PC-3 (cell line): ENCODE measurements at regions not wholly inside any gene's neighbourhood (a gene's known extent, or its start where the extent isn't known, plus 50 kb on each side); places are given as distances from the start of the nearest gene placed in this dataset.

Experiments used
- CTCF ChIP-seq: fragments of 300-600 bp; sonication (generic); conservative IDR thresholded peaks from 2 replicates; pipeline ENCODE4 v1.5.1; 2017; ENCODE audit warnings: antibody characterized with exemption, low read depth, mild to moderate bottlenecking, low read length
- EZH2 ChIP-seq: fragments of 300-600 bp; sonication (generic); IDR thresholded peaks from one replicate; pipeline ENCODE4 v1.6.1; 2017; ENCODE audit warnings: antibody characterized with exemption, mild to moderate bottlenecking, low read length; ENCODE audit not compliant: unreplicated experiment
- EZH2phosphoT487 ChIP-seq: fragments of 300-600 bp; sonication (generic); IDR thresholded peaks from 2 replicates; pipeline ENCODE4 v1.6.1; 2018; ENCODE audit warnings: mild to moderate bottlenecking, antibody characterized with exemption, low read length, borderline replicate concordance

- TF ChIP-seq CTCF (no peak), EZH2 (no peak), EZH2phosphoT487 (no peak)
These were observed 383.0 kb downstream of the METTL4 start for GRCh38 chr18:2188258-2188657.
